NCI-H510A treated with DMSO at 0.1 percent for 48 hours (cell line): ENCODE measurements at regions not wholly inside any gene's neighbourhood (a gene's known extent, or its start where the extent isn't known, plus 50 kb on each side); places are given as distances from the start of the nearest gene placed in this dataset.

Experiments used
- DNase-seq: peaks from one replicate; lab custom pipeline; 2025; lab: John Stamatoyannopoulos, UW

DNA sequence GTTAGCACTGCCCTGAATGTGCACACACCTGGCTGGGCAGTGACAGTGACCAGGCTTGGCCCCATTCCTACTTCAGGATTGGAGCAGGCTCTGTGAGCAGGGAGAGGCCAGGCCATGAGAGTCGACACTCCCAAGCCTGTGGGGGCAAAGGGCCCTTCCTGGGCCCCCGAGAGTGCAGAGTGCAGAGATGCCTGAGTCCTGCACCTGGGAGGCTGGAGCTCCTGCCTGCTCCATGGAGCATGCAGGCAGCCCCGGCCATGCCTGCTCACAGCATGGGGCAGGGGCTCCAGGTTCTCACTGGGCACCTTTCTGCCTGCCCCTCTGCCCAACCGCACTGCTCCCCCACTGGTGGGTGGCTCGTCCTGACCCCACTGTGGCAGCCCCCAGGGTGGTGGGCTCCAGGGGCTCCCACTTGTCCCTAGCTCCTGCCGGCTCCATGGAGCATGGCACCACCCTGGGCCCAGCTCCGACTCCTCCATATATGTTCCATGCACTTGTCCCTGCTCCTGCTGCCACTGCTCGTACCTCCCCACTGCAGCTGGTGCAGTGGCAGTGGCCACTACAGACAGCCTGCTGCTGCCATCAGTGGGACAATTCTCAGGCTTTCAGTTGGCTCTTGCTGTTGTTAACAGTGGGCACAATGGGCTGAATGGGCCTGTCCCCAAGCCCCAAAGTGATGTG, 282.0 kb downstream of the RPRM start:
- DNase-seq: no peak

DNA sequence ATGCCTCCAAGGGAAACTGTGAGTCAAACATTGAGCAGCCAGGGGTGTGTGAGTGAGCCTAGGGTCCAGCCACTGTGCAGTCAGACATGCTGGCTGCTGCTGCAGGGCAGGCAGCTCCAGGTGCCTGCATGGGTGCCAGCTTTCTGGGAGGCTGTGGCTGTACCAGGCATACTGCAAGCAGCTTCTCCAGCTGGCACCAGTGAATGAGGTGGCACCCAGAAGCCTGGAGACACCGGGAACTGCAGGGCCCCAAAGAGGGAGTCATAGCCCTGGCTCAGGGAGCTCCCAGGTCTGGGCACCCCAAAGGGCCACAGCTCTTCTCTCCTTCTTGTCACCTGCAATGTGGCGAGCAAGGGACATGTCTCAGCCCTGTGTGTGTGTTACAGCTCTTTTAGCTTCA, 283.2 kb downstream of the RPRM start:
- DNase-seq: no peak

GRCh38 chr2:153189091-153189888, 289.3 kb downstream of the RPRM start:
- no peak for DNase-seq

GRCh38 chr2:153179808-153180207, 298.8 kb downstream of the RPRM start:
- DNase-seq: no peak

GRCh38 chr2:153169609-153170008, 309.0 kb downstream of the RPRM start:
- DNase-seq: no peak

DNA sequence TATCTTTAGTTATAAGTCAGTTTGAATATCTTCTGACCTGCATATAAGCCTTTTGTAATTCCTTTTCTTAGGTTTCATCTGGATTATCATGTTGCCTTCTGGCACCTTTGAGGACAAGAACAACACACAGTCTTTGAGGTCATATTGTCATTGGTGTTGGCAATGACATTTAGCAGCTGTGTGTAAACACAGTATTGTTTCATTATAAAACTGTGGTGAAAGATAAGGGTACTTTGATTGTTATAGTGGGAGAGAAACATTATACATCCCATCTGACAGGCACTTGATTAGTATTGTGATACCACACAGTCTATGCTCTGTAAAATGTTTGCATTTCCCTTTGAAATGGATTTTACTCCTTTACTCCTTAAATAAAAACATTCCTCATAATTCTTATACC, 313.5 kb downstream of the RPRM start:
- no peak for DNase-seq

DNA sequence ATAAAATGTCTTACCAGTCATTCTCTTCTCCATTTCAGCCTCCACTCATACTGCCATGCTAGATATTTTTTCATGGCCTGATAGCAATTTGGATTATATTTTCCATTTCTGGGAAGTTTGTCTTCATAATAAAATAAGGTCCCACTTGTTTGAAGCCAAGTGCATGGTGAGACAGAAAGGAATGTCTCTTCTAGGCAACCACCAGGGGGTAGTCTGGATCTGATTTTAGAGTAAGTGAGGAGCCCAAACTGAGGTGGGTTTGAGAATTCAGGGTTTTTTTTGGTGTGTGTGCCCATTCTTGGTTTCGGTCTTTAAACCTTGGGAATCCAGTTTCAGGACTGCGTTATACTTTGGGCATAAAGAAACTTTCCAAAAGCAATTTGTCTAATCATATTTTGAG, 315.5 kb downstream of the RPRM start:
- DNase-seq: peak; percentile 6

DNA sequence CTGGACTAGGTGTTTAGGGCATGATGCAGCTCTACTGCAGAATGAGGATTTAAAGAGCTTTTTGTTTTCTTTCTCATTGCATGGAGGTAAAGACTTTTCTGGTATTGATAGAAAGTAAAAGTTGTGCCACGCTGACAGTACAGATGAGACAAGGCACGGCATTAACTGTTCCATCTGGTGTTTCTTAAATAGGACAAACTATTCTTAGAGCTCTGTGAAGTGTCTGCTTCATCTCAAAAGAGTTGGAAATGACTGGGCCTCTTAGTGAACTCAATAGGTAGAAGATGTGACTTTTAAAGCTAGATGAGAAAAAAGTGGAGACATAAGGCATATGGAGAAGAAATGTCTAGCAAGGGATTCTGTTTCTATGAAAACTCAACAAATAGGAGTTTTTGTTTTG, 321.8 kb downstream of the RPRM start:
- DNase-seq: no peak

- no peak for DNase-seq
Observed at GRCh38 chr2:153152036-153152435, 326.5 kb downstream of the RPRM start.

- DNase-seq: no peak
Observed at GRCh38 chr2:153145470-153145978, 333.0 kb downstream of the RPRM start.

- no peak for DNase-seq
Observed at GRCh38 chr2:153143540-153143939, 335.0 kb downstream of the RPRM start.

DNA sequence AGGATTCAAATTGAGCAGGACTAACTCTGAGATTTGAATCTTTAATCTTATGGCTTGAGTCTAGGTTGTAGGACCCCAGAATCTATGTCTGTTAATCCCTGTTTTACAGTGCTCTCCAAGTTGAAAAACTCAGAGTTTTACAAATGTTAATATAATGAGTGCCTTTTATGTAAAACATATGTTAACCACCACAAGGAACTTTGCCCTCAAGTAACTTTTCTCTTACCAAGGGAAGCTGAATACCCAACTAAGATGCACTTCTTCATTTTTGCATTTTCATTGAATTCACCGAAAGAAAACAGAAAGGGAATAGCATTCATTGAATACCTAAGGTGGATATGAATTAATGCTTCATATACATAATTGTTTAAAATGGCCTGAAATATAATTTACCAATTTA, 338.1 kb downstream of the RPRM start:
- DNase-seq: no peak

GRCh38 chr2:153138651-153139375, 339.7 kb downstream of the RPRM start:
- DNase-seq: no peak

DNA sequence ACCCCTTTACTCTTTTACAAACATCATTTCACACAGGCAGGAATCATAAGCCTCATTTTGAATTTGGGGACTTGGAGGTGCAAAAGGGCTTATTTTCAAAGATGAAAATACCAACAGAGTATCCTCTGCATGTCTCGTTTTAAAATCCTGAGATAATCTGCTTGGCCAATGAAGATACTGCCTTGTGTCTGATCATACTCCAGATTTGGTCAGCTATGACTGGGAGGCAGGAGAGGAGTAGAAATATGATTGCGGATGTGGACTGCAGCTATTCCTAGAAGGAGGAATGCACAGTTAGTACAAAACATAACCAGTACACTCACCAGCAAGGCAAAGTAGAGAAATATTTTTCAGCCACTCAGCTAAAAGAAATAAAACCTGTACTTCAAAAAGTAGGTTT, 342.3 kb downstream of the RPRM start:
- no peak for DNase-seq

GRCh38 chr2:153134725-153135124, 343.8 kb downstream of the RPRM start:
- DNase-seq: no peak

DNA sequence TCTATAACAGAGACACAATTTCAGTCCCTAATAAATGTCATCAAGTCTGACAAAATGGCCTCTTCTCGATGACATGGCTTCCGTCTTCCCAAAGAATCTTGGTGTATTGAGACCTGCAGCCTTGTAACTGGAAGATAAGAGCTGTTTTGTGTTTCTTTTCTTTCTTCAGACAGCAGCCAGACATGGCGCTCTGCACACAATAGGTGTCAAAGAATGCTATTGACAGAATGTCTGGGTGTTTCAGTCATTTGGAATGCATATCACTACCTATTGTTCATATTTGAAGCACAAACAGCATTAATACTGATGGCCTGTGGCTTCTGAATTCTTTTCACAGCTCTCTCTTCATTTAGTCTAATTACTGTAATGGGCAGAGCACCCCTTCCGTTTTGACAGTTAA, 344.8 kb downstream of the RPRM start:
- no peak for DNase-seq

DNA sequence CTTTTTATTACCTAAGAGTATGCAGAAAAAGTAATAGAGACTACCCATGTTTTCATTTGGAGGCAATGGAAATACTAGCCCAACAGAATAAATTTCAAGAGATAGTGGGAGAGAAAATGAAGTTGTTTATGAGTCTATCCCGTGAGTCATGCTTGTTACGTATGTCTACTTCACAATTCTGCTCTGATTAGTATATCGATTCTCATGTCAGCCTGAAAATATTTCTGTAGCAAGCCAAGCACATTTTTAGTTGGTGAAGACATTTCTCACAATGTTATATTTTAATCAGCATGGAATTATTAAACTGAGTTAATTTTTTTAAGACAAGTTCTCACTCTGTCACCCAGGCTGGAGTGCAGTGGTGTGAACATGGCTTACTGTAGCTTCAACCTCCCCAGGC, 346.1 kb downstream of the RPRM start:
- DNase-seq: no peak

- no peak for DNase-seq
Observed at GRCh38 chr2:153115141-153115540, 363.4 kb downstream of the RPRM start.

GRCh38 chr2:153110486-153110885, 368.1 kb downstream of the RPRM start:
- DNase-seq: no peak

DNA sequence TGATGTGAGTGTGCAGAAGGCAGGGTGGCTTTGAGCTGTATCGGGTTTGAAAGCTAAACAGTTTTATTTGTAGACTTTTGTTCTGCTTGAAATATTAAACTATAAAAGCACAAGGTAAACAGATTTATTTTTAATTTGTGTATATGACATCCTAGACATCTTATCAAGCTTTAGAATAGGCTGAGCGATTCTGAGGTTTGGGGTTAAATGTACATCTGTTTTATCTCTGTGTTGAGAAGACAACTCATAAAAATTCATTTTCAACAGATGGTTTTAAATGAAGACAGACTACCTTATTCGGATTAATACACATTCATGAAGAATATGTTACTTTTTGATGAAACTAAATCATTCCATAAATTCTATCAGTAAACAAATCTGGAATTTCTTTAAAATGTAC, 368.8 kb downstream of the RPRM start:
- no peak for DNase-seq

- DNase-seq: no peak
Observed at GRCh38 chr2:153106802-153107477, 371.6 kb downstream of the RPRM start.
